ENCODE measurements at regions not wholly inside any gene's neighbourhood (a gene's known extent, or its start where the extent isn't known, plus 50 kb on each side); places are given as distances from the start of the nearest gene placed in this dataset.

DNA sequence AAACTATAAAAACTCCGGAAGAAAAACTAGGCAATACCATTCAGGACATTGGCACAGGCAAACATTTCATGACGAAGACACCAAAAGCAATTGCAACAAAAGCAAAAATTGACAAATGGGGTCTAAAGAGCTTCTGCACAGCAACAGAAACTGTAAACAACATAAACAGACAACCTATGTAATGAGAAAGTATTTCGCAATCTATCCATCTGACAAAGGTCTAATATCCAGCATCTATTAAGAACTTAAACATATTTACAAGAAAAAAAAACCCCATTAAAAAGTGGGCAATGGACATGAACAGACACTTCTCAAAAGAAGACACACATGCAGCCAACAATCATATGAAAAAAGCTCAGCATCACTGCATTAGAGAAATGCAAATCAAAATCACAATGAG lies 498.6 kb downstream of the HINT1 start:
- H3K4me3 Mint-ChIP-seq: no peak overlapping the region
- H3K27ac Mint-ChIP-seq: no peak overlapping the region
- no peak overlapping the region for H3K27ac ChIP-seq (ENCODE audit: insufficient read length, low read depth, low read length)
- no peak overlapping the region for H3K4ac ChIP-seq (ENCODE audit: low read depth, low read length)
- H2BK12ac ChIP-seq (ENCODE audit: insufficient read length, low read depth, low read length): no peak overlapping the region
- H3K27me3 Mint-ChIP-seq (ENCODE audit: low read depth): no peaks in the 10 kb centered on the region
- H4K20me1 ChIP-seq (ENCODE audit: control insufficient read depth, insufficient read depth, insufficient read length): no peaks in the 10 kb centered on the region
- no peak overlapping the region for H4K5ac ChIP-seq (ENCODE audit: insufficient read length, low read depth, low read length)
- H3K79me1 ChIP-seq (ENCODE audit: insufficient read depth, low read depth, low read length, poor library complexity, severe bottlenecking): no peaks in the 10 kb centered on the region
- no peaks in the 10 kb centered on the region for H3K36me3 Mint-ChIP-seq (ENCODE audit: insufficient read depth in 1 of 3, low read depth in 3 of 3)
- H3K23ac ChIP-seq (ENCODE audit: insufficient read length, low read depth, low read length): no peak overlapping the region
- H4K8ac ChIP-seq (replicated peaks; ENCODE audit: insufficient read length, low read depth, low read length): no peak overlapping the region
- no peak overlapping the region for H2BK5ac ChIP-seq (ENCODE audit: insufficient read length, low read length)
- no peak overlapping the region for H2AK5ac ChIP-seq (ENCODE audit: insufficient read length, low read length)
- TF ChIP-seq, protein P1, sequence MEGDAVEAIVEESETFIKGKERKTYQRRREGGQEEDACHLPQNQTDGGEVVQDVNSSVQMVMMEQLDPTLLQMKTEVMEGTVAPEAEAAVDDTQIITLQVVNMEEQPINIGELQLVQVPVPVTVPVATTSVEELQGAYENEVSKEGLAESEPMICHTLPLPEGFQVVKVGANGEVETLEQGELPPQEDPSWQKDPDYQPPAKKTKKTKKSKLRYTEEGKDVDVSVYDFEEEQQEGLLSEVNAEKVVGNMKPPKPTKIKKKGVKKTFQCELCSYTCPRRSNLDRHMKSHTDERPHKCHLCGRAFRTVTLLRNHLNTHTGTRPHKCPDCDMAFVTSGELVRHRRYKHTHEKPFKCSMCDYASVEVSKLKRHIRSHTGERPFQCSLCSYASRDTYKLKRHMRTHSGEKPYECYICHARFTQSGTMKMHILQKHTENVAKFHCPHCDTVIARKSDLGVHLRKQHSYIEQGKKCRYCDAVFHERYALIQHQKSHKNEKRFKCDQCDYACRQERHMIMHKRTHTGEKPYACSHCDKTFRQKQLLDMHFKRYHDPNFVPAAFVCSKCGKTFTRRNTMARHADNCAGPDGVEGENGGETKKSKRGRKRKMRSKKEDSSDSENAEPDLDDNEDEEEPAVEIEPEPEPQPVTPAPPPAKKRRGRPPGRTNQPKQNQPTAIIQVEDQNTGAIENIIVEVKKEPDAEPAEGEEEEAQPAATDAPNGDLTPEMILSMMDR (conservative IDR thresholded peaks at IDR 0.05): no peak
- H3K56ac ChIP-seq (ENCODE audit: insufficient read length, low read depth, low read length): no peak overlapping the region
- H2AFZ ChIP-seq (ENCODE audit: low read length): no peak overlapping the region
- H3K4me2 ChIP-seq (ENCODE audit: insufficient read depth, insufficient read length, low read length): no peak overlapping the region
- H2BK20ac ChIP-seq (ENCODE audit: low read depth, low read length, poor library complexity, severe bottlenecking): no peak overlapping the region
- H3K9me3 ChIP-seq (ENCODE audit: control insufficient read depth, low read depth, low read length): no peaks in the 10 kb centered on the region
- H4K91ac ChIP-seq (ENCODE audit: insufficient read length, low read depth, low read length): no peak overlapping the region
- no peaks in the 10 kb centered on the region for H3K4me1 Mint-ChIP-seq
- H3K18ac ChIP-seq (ENCODE audit: insufficient read length, low read depth, low read length): no peak overlapping the region
- H2BK120ac ChIP-seq (ENCODE audit: low read depth, low read length, poor library complexity, severe bottlenecking): no peak overlapping the region
- no peak overlapping the region for H3K9ac ChIP-seq (ENCODE audit: extremely low read depth, insufficient read length, low read length)
- no peaks in the 10 kb centered on the region for H3K4me1 ChIP-seq (ENCODE audit: insufficient read depth, low read length)
- H3T11ph ChIP-seq (ENCODE audit: low read length): no peak overlapping the region
- no CpG with 5 or more reads among the region's 3 CpGs for WGBS (ENCODE audit: extremely low coverage, insufficient read length, low lambda C conversion rate)
- no peak overlapping the region for H2BK15ac ChIP-seq (ENCODE audit: low read depth, low read length)
- no peaks in the 10 kb centered on the region; the same call in 1 of the 2 replicates for H3K27me3 ChIP-seq (ENCODE audit: insufficient read depth, low read length)
- no peak overlapping the region for H3K14ac ChIP-seq (ENCODE audit: insufficient read depth, low read length)
- H3K79me2 ChIP-seq (ENCODE audit: insufficient read depth, low read length): no peaks in the 10 kb centered on the region
- H3K9me3 Mint-ChIP-seq: no peaks in the 10 kb centered on the region; a peak in 1 of 5 replicates
- DNase-seq: no peak
- H3K23me2 ChIP-seq (ENCODE audit: insufficient read length, low read depth, low read length, poor library complexity, severe bottlenecking): no peaks in the 10 kb centered on the region
